ENCODE measurements at regions not wholly inside any gene's neighbourhood (a gene's known extent, or its start where the extent isn't known, plus 50 kb on each side); places are given as distances from the start of the nearest gene placed in this dataset.

GRCh38 chr2:207226243-207226642 is 60.5 kb upstream of the KLF7 start:
- TF ChIP-seq, protein P1, sequence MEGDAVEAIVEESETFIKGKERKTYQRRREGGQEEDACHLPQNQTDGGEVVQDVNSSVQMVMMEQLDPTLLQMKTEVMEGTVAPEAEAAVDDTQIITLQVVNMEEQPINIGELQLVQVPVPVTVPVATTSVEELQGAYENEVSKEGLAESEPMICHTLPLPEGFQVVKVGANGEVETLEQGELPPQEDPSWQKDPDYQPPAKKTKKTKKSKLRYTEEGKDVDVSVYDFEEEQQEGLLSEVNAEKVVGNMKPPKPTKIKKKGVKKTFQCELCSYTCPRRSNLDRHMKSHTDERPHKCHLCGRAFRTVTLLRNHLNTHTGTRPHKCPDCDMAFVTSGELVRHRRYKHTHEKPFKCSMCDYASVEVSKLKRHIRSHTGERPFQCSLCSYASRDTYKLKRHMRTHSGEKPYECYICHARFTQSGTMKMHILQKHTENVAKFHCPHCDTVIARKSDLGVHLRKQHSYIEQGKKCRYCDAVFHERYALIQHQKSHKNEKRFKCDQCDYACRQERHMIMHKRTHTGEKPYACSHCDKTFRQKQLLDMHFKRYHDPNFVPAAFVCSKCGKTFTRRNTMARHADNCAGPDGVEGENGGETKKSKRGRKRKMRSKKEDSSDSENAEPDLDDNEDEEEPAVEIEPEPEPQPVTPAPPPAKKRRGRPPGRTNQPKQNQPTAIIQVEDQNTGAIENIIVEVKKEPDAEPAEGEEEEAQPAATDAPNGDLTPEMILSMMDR (IDR thresholded peaks at IDR 0.05), result no peak
- TF ChIP-seq POLR2A (IDR thresholded peaks at IDR 0.05), result no peak

Measured in upper lobe of left lung (tissue), 4 donors.